GM12878 (cell line): ENCODE measurements at regions not wholly inside any gene's neighbourhood (a gene's known extent, or its start where the extent isn't known, plus 50 kb on each side); places are given as distances from the start of the nearest gene placed in this dataset.

Source experiments
- ATAC-seq: fragments of 200-7000 bp; cut with Tn5 transposase; 3 replicates; pipeline ENCODE4 v1.9.1; 2020; ENCODE audit warnings: mild to moderate bottlenecking, moderate library complexity
- BruUV-seq: library from RNA; stranded (reverse); fragments of 400-500 nt; replicated peaks from 2 replicates; lab custom pipeline; 2021; lab: Mats Ljungman, UMichigan
- CTCF ChIA-PET: fragments of 300-600 bp; sonication (Branson Sonifier 250); formaldehyde crosslinking; extraction: SDS; loops from one replicate; lab custom pipeline; 2021; ENCODE audit warnings: inconsistent platforms; lab: Yijun Ruan, JAX
- POLR2A ChIA-PET: fragments of 350-600 bp; formaldehyde crosslinking; extraction: SDS; loops from one replicate; lab custom pipeline; 2021; ENCODE audit warnings: inconsistent platforms; lab: Charles Lee
- RAD21 ChIA-PET: fragments of 300-600 bp; sonication (Branson Sonifier 250); formaldehyde crosslinking; loops from one replicate; lab custom pipeline; 2023; ENCODE audit warnings: antibody characterized with exemption; ENCODE audit not compliant: unreplicated experiment; lab: Charles Lee
- SMC1A ChIA-PET: fragments of 300-600 bp; sonication (Branson Sonifier 250); formaldehyde crosslinking; loops from one replicate; lab custom pipeline; 2023; ENCODE audit not compliant: unreplicated experiment, uncharacterized antibody; lab: Charles Lee
- DNase-seq: peaks from one replicate; pipeline ENCODE4 v3.0.0-alpha.2; 2011; ENCODE audit warnings: low read depth, low spot score
- FAIRE-seq: peaks from 3 replicates; lab custom pipeline; 2011; peaks lifted over from hg19 to GRCh38; lab: Jason Lieb, UNC
- H2AFZ ChIP-seq: 2 replicates; pipeline ENCODE4 v1.6.0; 2011; ENCODE audit warnings: low read depth, low read length, control low read depth; ENCODE audit not compliant: control insufficient read depth
- H3K27ac ChIP-seq: 2 replicates; pipeline ENCODE4 v1.5.1; 2011; ENCODE audit warnings: control low read depth; ENCODE audit not compliant: control insufficient read depth, insufficient read depth
- H3K27me3 ChIP-seq, 2 experiments: replicated peaks in 1 of 2; 2 replicates each; pipeline versions ENCODE4 v1.6.0 to v1.6.1; 2011; ENCODE audit warnings: low read length in 1 of 2; ENCODE audit not compliant: control insufficient read depth in 2 of 2, insufficient read depth in 2 of 2
- H3K36me3 ChIP-seq, 2 experiments: 2 replicates each; pipeline ENCODE4 v1.5.1; 2011; ENCODE audit warnings: low read length in 1 of 2; ENCODE audit not compliant: control insufficient read depth in 2 of 2, insufficient read depth in 2 of 2
- H3K4me1 ChIP-seq: 2 replicates; pipeline ENCODE4 v1.6.1; 2011; ENCODE audit warnings: mild to moderate bottlenecking, low read length, moderate library complexity, mixed read lengths; ENCODE audit not compliant: control insufficient read depth, insufficient read depth
- H3K4me2 ChIP-seq: 2 replicates; pipeline ENCODE4 v1.6.0; 2011; ENCODE audit warnings: control low read depth; ENCODE audit not compliant: control insufficient read depth, insufficient read depth
- H3K4me3 ChIP-seq: fragments of 200-600 bp; sonication (generic); 2 replicates; pipeline ENCODE4 v1.5.1; 2016
- H3K79me2 ChIP-seq: 2 replicates; pipeline ENCODE4 v1.6.0; 2011; ENCODE audit warnings: low read length; ENCODE audit not compliant: control insufficient read depth, insufficient read depth
- H3K9ac ChIP-seq: 2 replicates; pipeline ENCODE4 v1.8.0; 2011; ENCODE audit warnings: low read length, control low read depth, mixed read lengths; ENCODE audit not compliant: control insufficient read depth, insufficient read depth
- H3K9me3 ChIP-seq: replicated peaks from 3 replicates; pipeline ENCODE4 v1.5.1; 2011; ENCODE audit warnings: mild to moderate bottlenecking, low read length; ENCODE audit not compliant: control insufficient read depth, insufficient read depth
- H4K20me1 ChIP-seq: 2 replicates; pipeline ENCODE4 v1.6.0; 2011; ENCODE audit not compliant: control insufficient read depth, insufficient read depth
- BHLHE40 ChIP-seq, 2 experiments: fragments of 450-650 bp in 1 of 2; IDR thresholded peaks; 2 replicates each; pipeline ENCODE4 v1.6.1; 2011 to 2017; ENCODE audit warnings: low read depth in 2 of 2, borderline replicate concordance in 1 of 2, improper control_type of control experiment in 1 of 2, low read length in 1 of 2, mild to moderate bottlenecking in 1 of 2
- CHD2 ChIP-seq: IDR thresholded peaks from 2 replicates; pipeline ENCODE4 v1.6.1; 2011; ENCODE audit warnings: low read depth, low read length, improper control_type of control experiment, borderline replicate concordance
- SUZ12 ChIP-seq: fragments of 200-600 bp; sonication (generic); IDR thresholded peaks from one replicate; pipeline ENCODE4 v1.6.1; 2018; ENCODE audit warnings: antibody characterized with exemption, mild to moderate bottlenecking; ENCODE audit not compliant: unreplicated experiment
- ZBED1 ChIP-seq: IDR thresholded peaks from 2 replicates; pipeline ENCODE4 v1.6.1; 2016; ENCODE audit warnings: borderline replicate concordance
- WGBS: methylation state at CpG from one replicate; pipeline ENCODE4 v1.1.6; 2016; ENCODE audit warnings: low lambda C conversion rate; ENCODE audit not compliant: insufficient replicate concordance, insufficient coverage; ENCODE audit errors: missing lambda C conversion rate; 5-methylcytosine and 5-hydroxymethylcytosine counted together
- in situ Hi-C: fragments of 300-500 bp; cut with MboI; formaldehyde crosslinking; loops from 9 replicates; pipeline ENCODE4 v1.14.3; 2018; ENCODE audit warnings: mixed read lengths
- intact Hi-C: fragments of 100-400 bp; cut with micrococcal nuclease; formaldehyde crosslinking; loops from one replicate; pipeline ENCODE4 v1.14.2; 2022; ENCODE audit not compliant: unreplicated experiment
- TF ChIP-seq, protein P1 (sequence below): IDR thresholded peaks from 2 replicates; pipeline ENCODE4 v1.6.1; 2011; ENCODE audit warnings: borderline replicate concordance, low read depth, mild to moderate bottlenecking, moderate library complexity, low read length; ENCODE audit not compliant: insufficient read depth, poor library complexity, severe bottlenecking
- TF ChIP-seq, protein P2 (sequence below): fragments of 450-650 bp; conservative IDR thresholded peaks from 2 replicates; pipeline ENCODE4 v1.6.1; 2017; ENCODE audit warnings: mild to moderate bottlenecking, moderate library complexity
- TF ChIP-seq, protein P3 (sequence below): fragments of 450-650 bp; IDR thresholded peaks from 2 replicates; pipeline ENCODE4 v1.6.1; 2017; ENCODE audit warnings: low read depth, mild to moderate bottlenecking, moderate library complexity

GRCh38 chr5:4734348-4734747, 405.8 kb upstream of the ADAMTS16 start:
- DNase-seq (no peak), ATAC-seq (no peak), FAIRE-seq (no peak)
- ChIA-PET RAD21 (no interaction called here), SMC1A (no interaction called here), CTCF (no interaction called here), POLR2A (no interaction called here)
- Histone ChIP-seq H3K9ac (no peak overlapping the region), H3K27ac (no peak overlapping the region), H3K9me3 (no peaks in the 10 kb centered on the region; the same call in 2 of the 3 replicates), H3K27me3 (no peaks in the 10 kb centered on the region), H2AFZ (no peak overlapping the region), H4K20me1 (no peaks in the 10 kb centered on the region), H3K36me3 (no peaks in the 10 kb centered on the region), H3K4me3 (no peak overlapping the region), H3K4me2 (no peak overlapping the region), H3K79me2 (no peaks in the 10 kb centered on the region), H3K4me1 (no peaks in the 10 kb centered on the region)
- in situ Hi-C loops (no loop called here), intact Hi-C loops (no loop called here)
- WGBS = 0% methylated on average over 2 of the region's 2 CpGs
- no TSS peak for BruUV-seq
- TF ChIP-seq CHD2 = no peak
- TF ChIP-seq BHLHE40 (IDR thresholded peaks at IDR 0.05; ENCODE audit: borderline replicate concordance in 1 of 2, low read depth in 2 of 2, low read length in 1 of 2) = no peak
- no peak for TF ChIP-seq ZBED1
- TF ChIP-seq, protein P1, sequence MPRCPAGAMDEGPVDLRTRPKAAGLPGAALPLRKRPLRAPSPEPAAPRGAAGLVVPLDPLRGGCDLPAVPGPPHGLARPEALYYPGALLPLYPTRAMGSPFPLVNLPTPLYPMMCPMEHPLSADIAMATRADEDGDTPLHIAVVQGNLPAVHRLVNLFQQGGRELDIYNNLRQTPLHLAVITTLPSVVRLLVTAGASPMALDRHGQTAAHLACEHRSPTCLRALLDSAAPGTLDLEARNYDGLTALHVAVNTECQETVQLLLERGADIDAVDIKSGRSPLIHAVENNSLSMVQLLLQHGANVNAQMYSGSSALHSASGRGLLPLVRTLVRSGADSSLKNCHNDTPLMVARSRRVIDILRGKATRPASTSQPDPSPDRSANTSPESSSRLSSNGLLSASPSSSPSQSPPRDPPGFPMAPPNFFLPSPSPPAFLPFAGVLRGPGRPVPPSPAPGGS = no peak
- TF ChIP-seq, protein P2, sequence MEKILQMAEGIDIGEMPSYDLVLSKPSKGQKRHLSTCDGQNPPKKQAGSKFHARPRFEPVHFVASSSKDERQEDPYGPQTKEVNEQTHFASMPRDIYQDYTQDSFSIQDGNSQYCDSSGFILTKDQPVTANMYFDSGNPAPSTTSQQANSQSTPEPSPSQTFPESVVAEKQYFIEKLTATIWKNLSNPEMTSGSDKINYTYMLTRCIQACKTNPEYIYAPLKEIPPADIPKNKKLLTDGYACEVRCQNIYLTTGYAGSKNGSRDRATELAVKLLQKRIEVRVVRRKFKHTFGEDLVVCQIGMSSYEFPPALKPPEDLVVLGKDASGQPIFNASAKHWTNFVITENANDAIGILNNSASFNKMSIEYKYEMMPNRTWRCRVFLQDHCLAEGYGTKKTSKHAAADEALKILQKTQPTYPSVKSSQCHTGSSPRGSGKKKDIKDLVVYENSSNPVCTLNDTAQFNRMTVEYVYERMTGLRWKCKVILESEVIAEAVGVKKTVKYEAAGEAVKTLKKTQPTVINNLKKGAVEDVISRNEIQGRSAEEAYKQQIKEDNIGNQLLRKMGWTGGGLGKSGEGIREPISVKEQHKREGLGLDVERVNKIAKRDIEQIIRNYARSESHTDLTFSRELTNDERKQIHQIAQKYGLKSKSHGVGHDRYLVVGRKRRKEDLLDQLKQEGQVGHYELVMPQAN = no peak
- no peak for TF ChIP-seq SUZ12
- TF ChIP-seq, protein P3, sequence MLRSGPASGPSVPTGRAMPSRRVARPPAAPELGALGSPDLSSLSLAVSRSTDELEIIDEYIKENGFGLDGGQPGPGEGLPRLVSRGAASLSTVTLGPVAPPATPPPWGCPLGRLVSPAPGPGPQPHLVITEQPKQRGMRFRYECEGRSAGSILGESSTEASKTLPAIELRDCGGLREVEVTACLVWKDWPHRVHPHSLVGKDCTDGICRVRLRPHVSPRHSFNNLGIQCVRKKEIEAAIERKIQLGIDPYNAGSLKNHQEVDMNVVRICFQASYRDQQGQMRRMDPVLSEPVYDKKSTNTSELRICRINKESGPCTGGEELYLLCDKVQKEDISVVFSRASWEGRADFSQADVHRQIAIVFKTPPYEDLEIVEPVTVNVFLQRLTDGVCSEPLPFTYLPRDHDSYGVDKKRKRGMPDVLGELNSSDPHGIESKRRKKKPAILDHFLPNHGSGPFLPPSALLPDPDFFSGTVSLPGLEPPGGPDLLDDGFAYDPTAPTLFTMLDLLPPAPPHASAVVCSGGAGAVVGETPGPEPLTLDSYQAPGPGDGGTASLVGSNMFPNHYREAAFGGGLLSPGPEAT = no peak
